Ramos (cell line): ENCODE measurements at regions not wholly inside any gene's neighbourhood (a gene's known extent, or its start where the extent isn't known, plus 50 kb on each side); places are given as distances from the start of the nearest gene placed in this dataset.

Experiments used
- in situ Hi-C: fragments of 300-500 bp; cut with MboI; formaldehyde crosslinking; loops from one replicate; pipeline ENCODE4 v1.14.3; 2022; ENCODE audit warnings: low sequenced_read_pairs; ENCODE audit not compliant: unreplicated experiment

DNA sequence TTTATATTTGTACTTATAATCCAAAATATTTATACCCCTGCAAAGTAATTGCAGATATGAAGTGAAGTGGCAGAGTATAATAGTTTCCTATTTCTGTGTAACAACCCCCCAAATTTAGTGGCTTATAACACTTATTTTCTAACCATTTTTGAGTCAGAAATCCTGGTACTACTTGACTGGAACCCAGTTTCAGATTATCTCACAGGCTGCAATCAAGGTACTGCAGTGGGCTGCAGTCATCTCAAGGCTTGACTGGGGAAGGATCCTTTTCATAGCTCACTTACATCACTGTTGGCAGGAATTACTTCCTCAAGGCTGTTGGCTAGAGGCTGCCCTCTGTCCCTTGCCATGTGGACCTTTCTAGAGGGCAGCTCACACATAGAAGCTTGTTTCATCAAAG lies 558.2 kb upstream of the PKDCC start:
- in situ Hi-C loops: no loop called here

DNA sequence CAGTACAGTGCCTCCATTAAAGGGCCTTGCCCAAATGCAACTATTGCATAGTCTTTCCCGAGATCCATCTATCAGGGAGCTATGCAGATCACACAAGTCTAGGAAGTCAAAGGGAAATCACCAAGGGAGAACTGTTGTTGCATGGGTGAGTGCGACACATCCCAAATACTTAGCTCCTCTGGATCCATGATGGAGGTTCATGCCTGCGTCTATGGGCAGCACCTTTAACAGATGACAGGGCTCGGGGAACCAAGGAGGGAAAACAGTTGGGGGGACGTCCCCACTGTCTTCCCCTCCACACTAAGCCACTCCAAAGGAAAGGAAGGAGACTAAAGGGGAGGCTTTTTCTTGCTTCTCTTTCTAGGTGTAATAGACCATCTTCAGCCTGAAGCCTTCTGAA lies 552.8 kb upstream of the PKDCC start:
- in situ Hi-C loops: no loop called here

DNA sequence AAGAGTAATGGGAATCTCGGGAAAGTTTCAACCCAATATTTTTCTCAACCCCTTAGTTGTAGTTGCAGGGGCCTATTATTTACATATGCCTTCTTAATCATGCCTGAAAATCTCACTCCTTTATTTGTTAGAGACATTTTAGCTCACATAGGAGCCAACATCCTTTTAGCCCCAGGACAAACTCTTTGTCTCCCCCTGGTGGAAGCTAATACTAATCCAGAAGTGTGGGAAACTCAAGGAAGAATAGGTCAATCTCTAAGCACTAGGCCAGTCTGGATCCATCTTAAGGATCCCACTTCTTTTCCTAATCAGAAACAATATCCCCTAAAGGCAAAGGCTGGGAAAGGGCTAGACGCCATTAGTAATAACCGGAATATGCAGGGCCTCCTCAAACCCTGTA lies 550.9 kb upstream of the PKDCC start:
- in situ Hi-C loops: no loop called here

DNA sequence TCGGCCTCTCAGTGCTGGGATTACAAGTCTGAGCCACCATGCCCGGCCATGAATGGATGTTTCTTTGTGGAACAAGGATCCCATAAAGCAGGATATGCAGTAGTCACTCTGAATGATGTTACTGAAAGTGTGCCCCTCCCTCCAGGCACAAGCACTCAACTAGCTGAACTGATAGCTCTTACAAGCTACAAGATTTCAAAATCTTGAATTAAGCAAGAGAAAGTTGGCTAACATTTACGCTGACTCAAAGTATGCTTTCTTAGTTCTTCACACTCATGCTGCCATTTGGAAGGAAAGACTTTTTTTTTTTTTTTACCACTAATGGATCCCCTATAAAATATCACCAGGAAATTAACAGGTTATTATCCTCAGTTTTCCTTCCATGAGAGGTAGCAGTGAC lies 549.0 kb upstream of the PKDCC start:
- in situ Hi-C loops: no loop called here

DNA sequence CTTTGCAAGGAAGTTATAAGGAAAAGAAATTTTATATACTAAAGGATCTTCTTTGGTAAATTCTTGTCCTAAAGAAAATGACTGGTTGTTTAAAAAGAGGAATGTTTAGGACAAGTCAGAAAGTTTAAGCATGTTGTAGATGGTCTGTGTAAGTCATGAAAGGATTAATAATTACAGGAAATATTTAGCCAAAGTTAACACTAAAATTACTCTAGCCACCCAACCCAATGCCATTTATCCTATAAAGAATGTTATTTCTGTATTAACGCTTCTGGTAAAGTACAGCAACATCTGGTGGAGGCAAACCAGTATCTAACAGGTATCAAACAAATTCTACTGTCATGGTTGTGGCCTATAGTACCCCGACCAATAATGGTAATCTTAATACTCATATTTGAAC lies 546.9 kb upstream of the PKDCC start:
- in situ Hi-C loops: no loop called here

DNA sequence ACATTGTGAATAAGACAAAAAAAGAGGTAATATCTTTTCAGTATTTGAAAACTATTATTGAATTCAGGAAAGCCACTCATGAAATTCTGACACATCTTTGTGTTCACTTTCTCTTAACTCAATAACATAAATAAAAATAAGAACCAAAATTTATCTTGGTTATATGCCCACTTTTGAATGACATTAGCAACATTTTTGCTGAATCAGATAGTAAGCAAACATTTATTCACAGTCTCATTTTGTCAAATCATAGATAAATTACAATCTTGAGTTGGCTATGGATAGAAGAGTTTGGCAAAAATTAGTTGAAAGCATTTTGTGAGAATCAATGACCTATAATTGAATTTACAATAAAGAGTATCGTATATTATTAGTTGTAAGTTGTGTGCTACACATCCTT lies 545.1 kb upstream of the PKDCC start:
- in situ Hi-C loops: no loop called here

DNA sequence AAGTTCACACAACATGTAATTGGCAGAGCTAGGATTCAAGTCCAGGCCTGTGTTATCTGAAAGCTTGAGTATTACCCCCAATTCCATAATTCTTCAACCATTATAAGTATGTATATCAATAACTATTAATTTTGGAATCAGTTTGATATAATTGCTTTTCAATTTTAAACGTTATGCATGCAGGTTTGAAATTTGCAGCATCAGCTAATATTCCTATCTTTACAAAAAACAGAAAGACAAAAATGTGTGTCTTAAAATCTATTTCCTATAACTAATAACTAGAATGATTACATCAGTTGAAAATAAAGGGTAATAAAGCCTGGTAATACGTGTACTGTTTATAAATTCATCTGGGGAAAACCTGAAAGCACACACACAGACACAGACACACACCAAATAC lies 543.3 kb upstream of the PKDCC start:
- in situ Hi-C loops: no loop called here

DNA sequence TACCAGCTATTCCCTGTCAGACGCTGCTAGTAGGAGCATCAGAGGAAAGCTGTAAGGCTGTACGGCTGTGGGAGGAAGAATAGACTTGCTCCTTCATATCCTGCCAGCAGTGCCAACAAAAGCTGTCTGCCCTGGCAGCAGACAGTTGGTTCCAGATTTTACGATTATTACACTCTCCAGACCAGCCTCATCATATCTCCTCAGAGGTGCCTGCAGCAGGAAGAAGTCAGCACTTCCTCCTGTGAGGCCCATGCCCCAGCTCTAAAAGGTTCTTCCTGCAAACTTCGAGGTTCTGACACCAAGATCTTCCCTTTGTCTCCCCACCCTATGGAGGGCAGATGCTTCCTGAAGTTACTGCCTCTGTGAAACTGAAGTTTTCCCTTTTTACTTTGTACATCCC lies 537.7 kb upstream of the PKDCC start:
- in situ Hi-C loops: no loop called here

DNA sequence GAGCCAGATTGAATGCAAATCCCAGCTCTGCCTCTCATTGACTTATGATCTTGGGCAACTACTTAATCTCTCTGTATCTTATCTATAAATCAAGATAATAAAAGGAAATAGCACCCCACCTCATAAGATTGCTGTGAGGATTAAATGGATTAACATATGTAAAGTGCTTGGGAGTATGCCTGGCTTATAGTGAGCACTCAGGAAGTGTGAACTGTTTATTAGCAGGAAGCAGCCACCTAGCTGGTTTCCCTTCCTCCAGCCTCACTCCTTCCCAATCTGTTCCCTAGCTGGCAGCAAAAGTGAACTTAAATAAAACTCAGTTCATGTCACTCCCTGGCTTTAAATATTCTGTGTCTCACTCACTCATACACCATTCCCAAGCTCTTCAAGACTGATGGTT lies 526.6 kb upstream of the PKDCC start:
- in situ Hi-C loops: no loop called here

DNA sequence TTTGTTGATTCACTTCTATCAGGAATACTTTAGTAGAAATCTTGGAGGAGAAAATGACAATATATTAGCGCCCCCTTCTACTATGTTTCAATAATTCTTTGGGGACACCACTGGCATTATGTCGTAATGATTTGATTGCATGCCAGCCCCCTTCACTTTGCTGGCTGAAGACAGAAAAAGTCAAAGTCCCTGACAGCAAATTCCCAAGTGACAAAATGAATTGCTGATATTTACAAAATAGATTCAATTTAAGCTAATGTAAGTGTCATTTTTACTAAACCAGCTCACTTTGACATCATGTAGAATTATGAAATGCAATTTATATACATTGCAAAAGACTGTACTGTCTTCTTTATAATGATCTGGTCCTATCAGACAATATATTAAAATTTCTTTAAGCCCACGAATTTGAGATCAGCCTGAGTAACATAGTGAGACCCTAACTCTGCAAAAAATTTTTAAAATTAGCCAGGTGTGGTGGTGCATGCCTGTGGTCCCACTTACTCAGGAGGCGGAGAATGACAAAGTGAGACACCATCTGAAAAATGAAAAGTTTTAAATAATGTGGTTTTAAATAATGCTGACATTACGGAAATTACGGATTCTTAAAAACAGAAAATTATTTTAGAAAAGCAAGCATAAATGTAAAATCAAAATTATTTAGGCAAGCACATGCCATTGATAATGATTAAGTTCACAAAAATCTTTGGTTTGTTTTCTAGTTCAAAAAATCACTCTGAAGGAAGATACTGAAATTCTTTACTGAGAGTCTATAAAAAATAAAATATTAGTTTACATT lies 520.1 kb upstream of the PKDCC start:
- in situ Hi-C loops: no loop called here

DNA sequence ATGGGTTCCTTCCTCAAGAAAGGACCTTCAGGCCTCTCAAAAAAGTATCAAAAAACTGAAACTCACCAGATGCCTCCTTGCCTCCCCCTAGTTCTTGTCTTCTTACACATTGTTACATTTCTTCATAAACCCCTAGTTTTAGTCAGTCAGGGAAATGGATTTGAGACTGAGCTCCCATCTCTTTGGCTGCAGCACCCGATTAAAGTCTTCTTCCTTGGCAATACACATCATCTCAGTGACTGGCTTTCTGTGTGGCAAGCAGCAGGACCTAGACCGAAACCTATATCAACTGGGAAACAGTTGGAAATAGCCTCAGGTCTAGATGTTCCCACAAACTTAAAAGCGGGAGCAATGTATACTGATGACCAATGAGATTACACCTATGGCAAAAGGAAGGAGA lies 512.2 kb upstream of the PKDCC start:
- in situ Hi-C loops: no loop called here

DNA sequence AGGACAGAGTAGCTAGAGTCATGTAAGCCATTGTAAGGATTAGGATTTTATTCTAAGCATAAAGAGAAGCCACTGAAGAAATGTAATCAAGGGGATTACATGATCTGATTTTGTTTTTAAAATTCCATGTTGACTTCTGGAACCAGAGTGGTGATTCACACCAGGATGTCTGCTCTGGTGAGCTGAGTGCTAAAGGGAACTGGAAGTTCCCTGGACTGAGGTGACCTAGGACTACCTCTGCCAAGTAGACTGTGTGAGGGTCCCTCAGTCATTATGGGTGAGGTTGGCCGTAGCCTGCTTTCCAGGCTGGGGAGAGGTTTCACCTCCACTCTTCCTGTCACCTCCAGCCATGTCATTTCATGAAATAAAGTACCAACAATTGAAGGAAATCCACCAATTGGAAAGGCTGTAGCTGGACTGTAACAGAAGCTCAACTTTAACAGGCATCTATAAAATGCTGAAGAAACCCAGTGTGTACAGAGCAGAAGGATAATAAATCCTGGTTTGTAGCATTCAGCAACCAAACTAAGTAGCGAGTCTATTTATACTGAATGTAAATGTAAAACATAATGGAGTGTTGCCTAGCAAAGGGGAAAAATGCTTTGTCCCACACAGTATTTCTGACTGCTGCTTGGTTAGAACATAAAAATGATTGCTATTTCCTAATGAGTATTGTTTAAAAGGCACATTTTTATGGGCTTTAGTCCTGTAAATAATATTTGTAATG lies 507.4 kb upstream of the PKDCC start:
- in situ Hi-C loops: no loop called here

DNA sequence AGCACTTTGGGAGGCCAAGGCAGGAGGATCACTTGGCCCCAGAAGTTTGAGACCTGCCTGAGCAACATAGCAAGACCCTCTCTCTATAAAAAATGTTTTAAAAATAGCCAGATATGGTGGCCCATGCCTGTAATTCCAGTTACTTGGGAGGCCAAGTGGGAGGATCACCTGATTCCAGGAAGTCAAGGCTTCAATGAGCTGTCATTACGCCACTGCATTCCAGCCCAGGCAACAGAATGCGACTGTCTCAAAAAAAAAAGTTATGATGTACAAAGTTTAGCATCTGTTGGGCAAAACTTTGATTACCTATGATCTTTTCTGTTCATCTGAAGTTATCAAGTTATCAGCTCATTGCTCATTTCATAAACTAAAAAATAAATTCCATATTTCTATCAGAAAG lies 504.1 kb upstream of the PKDCC start:
- in situ Hi-C loops: no loop called here

DNA sequence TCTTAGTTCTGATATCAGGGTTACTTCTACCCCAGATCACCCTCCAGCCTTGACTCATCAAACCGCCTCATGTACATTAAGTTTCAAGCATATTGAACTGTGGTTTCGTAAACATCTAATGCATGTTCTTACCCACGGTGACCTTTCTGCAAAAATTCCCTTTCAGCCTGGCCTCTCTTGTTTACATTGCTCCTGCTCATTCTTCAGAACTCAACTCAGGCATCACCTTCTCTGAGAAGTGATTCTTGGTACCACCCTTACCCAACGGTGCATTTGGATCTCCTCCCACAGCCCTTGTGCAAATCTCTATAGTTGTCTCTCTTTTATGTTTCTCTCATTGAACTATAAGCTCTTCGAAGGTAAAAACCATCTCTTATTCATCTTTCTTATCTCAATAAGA lies 503.1 kb upstream of the PKDCC start:
- in situ Hi-C loops: no loop called here

DNA sequence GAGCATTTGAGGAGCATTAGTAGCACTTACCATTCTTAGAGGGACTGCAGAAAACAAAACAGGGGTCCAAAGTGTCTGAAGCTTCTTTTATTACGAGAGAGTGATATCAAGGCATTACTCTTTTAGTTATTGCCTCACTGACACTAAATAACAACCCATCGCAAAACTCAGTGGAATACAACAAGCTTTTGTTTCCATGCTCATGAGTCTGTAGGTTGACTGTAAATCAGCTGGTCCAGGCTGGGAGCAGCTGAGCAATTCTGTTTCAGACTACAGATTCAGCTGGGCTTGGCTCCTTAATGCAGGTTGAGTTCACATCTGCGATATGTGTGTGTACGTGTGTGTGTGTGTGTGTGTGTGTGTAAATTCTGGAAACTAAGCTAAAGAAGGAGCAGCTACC lies 501.8 kb upstream of the PKDCC start:
- in situ Hi-C loops: no loop called here

DNA sequence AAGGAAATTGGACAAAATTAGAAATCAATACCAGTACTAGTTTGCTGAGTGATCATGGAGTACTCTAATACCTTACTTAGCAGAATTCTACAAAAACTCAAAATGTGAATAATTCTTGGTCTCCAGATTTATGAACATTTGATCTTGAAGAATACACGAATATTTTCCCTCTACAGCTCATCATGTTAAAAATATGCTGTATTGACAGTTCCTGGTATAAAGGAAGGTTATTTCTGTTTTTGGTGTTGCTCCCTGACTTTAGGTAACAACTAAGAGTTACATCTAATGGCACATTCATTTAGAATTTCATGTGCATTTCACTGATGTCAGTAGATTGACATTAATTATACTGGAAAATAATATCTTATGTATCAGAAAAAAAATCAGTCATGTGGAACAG lies 479.2 kb upstream of the PKDCC start:
- in situ Hi-C loops: no loop called here

DNA sequence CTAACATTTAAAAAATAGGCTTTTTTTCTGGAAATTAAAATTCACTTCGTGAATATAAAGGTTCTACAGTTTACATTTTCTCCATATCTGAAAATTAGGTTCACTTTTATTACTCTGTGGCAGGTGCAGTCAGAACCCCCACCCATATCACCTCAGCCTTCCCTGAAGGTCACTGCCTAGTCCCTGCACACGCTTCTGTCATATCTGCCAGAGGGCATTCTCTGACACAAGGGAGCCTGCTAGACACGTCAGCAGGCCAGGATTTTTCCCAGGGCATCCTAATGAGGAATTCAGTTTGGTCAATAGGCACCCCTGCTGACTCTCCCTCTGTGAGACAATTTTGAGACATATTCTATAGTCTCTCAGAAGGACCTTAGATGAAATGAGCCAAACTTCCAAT lies 475.7 kb upstream of the PKDCC start:
- in situ Hi-C loops: no loop called here

DNA sequence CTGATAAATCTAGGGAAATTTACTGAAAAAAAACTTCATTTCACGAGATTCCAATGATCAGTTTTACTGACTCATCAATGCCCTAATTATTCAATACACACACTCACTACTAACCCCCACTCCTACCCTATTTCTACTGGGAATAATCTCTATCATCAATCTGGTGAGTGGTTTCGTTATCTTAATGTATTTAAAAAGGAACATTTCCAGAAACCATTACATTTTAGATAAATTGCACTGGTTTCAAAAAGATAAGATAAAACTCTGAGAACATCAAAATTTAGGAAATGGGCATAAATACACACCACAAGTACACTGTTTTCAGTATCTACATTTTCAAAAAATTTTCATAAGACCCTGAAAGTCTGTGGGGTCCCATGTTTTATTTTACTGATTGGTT lies 471.4 kb upstream of the PKDCC start:
- in situ Hi-C loops: no loop called here

DNA sequence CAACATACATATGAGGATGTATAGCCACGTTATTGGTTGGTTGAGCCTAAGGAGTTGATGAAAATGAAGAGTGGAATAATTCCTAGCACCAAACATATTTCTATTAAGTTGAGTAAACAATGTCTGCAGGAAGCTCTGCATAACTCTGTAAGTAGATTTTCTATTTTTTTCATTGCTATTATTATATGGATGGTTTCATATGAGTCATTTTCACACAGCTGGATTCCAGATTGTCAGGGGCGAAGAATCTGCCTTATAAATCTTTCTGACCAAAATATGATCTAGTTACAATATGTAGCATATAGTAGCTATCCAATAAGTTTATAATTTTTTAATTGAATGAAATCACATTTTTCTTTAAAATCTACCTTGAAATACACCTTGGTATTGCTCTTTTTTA lies 468.0 kb upstream of the PKDCC start:
- in situ Hi-C loops: no loop called here

DNA sequence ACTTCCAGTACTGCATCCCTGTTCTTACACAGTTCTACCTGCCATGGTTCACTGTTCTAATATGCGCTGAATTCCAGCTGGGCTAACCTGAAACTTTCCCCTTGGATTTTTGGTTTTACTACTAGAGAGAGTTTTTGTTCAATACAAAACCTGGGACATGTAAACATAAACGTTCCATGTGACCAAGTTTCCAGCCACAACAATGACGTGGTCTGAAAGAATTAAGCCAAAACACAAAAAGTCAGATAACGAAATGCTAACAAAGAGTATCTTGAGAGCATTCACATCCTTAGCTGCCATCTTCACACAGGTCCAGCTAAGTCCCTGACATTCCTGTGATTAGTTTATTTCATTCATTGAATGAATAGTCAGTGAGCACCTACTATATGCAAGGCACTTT lies 467.0 kb upstream of the PKDCC start:
- in situ Hi-C loops: no loop called here

DNA sequence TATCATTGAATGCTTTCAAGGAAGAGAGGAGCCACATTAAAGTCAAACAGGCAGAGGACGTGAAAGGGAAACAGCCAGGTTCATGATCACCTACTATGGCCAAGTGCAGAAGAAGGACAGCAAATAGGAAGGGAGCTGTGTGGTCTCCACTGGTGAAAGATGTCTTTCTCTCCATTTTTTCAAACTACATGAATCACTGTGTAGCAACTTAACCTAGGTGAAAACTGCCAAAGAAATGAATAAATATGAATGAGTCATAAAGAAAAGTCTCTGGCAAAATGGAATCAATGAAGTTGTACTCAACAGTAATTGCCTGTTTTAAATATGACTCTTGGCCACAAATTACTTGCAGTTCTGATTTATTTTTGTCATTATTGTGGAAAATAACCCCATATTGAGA lies 452.6 kb upstream of the PKDCC start:
- in situ Hi-C loops: no loop called here

DNA sequence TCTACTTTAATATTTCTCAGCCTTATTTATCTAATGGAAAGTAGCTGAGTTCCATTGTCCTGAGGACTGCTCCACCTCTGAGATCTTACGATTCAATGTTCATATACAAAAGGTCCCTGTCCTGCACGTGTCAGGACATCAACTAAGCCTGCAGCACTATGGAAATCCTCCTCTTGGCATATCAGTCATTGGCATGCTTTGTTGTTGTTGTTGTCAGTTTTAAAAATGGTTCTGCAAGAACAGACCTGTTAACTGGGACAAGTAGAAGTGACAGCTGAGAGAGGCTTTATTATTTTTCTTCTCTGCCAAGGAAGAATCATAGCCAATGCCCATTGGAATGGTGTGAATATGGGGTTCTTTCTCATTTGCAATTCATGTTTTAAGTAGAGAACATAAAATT lies 450.1 kb upstream of the PKDCC start:
- in situ Hi-C loops: no loop called here
